Endothelial cell of umbilical vein (primary cell): ENCODE measurements at regions not wholly inside any gene's neighbourhood (a gene's known extent, or its start where the extent isn't known, plus 50 kb on each side); places are given as distances from the start of the nearest gene placed in this dataset.

Source experiments
- BruUV-seq: library from RNA; stranded (reverse); fragments of 400-500 nt; replicated peaks from 2 replicates; lab custom pipeline; 2021; lab: Mats Ljungman, UMichigan
- CTCF ChIA-PET: fragments of 300-600, 350-600 bp; sonication (Branson Sonifier 250); formaldehyde crosslinking; loops from one replicate; lab custom pipeline; 2021; ENCODE audit warnings: antibody characterized with exemption, inconsistent platforms; lab: Charles Lee
- POLR2A ChIA-PET: fragments of 300-600, 350-600 bp; sonication (Branson Sonifier 250); formaldehyde crosslinking; loops from one replicate; lab custom pipeline; 2021; ENCODE audit warnings: antibody characterized with exemption, inconsistent platforms; lab: Charles Lee
- DNase-seq: peaks from one replicate; pipeline ENCODE4 v3.0.0-alpha.2; 2011; ENCODE audit warnings: low read depth, low spot score
- FAIRE-seq: peaks from 2 replicates; lab custom pipeline; 2011; peaks lifted over from hg19 to GRCh38; lab: Jason Lieb, UNC
- H2AFZ ChIP-seq: 2 replicates; pipeline ENCODE4 v1.6.0; 2012; ENCODE audit warnings: low read depth, low read length, control low read depth, inconsistent platforms
- H3K27ac ChIP-seq: 2 replicates; pipeline ENCODE4 v1.5.1; 2011; ENCODE audit warnings: low read depth, mild to moderate bottlenecking, control low read depth, low read length, moderate library complexity; ENCODE audit not compliant: insufficient read depth
- H3K27me3 ChIP-seq, 2 experiments: 2 replicates each; pipeline versions ENCODE4 v1.6.0 to v1.6.1; 2011; ENCODE audit warnings: low read length in 2 of 2, mixed read lengths in 1 of 2; ENCODE audit not compliant: control insufficient read depth in 2 of 2, insufficient read depth in 2 of 2
- H3K36me3 ChIP-seq, 2 experiments: 2 replicates in 1 of 2; 3 replicates in 1 of 2; pipeline ENCODE4 v1.5.1; 2011; ENCODE audit warnings: low read length in 2 of 2, mild to moderate bottlenecking in 1 of 2, moderate library complexity in 1 of 2; ENCODE audit not compliant: control insufficient read depth in 2 of 2, insufficient read depth in 2 of 2; ENCODE audit errors: extremely low read depth in 1 of 2
- H3K4me1 ChIP-seq: 3 replicates; pipeline ENCODE4 v1.5.1; 2011; ENCODE audit warnings: mild to moderate bottlenecking, low read length; ENCODE audit not compliant: control insufficient read depth, insufficient read depth; ENCODE audit errors: extremely low read depth
- H3K4me2 ChIP-seq: 2 replicates; pipeline ENCODE4 v1.6.1; 2011; ENCODE audit warnings: low read length, control low read depth, mixed read lengths; ENCODE audit not compliant: insufficient read depth
- H3K4me3 ChIP-seq, 3 experiments: fragments of 200-600 bp in 1 of 3; sonication (generic), shearing (Covaris generic) in 1 of 3; replicated peaks in 1 of 3; 2 replicates each; pipeline ENCODE4 v1.5.1; 2011 to 2016; ENCODE audit warnings: control low read depth in 3 of 3, low read length in 3 of 3, mild to moderate bottlenecking in 2 of 3, inconsistent platforms in 1 of 3, low read depth in 1 of 3, moderate library complexity in 1 of 3; ENCODE audit not compliant: insufficient read depth in 1 of 3
- H3K79me2 ChIP-seq: 2 replicates; pipeline ENCODE4 v1.6.0; 2012; ENCODE audit warnings: low read length, inconsistent platforms; ENCODE audit not compliant: control insufficient read depth, insufficient read depth
- H3K9ac ChIP-seq: replicated peaks from 2 replicates; pipeline ENCODE3; 2011; ENCODE audit warnings: low read length, control low read depth; ENCODE audit not compliant: insufficient read depth; ENCODE audit errors: extremely low read depth
- H3K9me1 ChIP-seq: replicated peaks from 3 replicates; pipeline ENCODE4 v1.6.0; 2011; ENCODE audit warnings: mild to moderate bottlenecking, low read length; ENCODE audit not compliant: control insufficient read depth, insufficient read depth; ENCODE audit errors: extremely low read depth
- H3K9me3 ChIP-seq: replicated peaks from 2 replicates; pipeline ENCODE4 v1.5.1; 2012; ENCODE audit warnings: low read length, inconsistent platforms; ENCODE audit not compliant: control insufficient read depth, insufficient read depth
- H4K20me1 ChIP-seq: replicated peaks from 2 replicates; pipeline ENCODE3; 2011; ENCODE audit warnings: mild to moderate bottlenecking, low read length; ENCODE audit not compliant: control insufficient read depth, insufficient read depth; ENCODE audit errors: extremely low read depth
- EZH2 ChIP-seq: IDR thresholded peaks from 2 replicates; pipeline ENCODE4 v1.6.1; 2012; ENCODE audit warnings: borderline replicate concordance, low read depth, mild to moderate bottlenecking, moderate library complexity, low read length, inconsistent platforms; ENCODE audit not compliant: severe bottlenecking
- FOS ChIP-seq: IDR thresholded peaks from 2 replicates; pipeline ENCODE4 v1.6.1; 2011; ENCODE audit warnings: mild to moderate bottlenecking, low read length, moderate library complexity, borderline replicate concordance; ENCODE audit not compliant: insufficient read depth
- GATA2 ChIP-seq: IDR thresholded peaks from 2 replicates; pipeline ENCODE4 v1.7.0; 2011; ENCODE audit warnings: low read depth, mild to moderate bottlenecking, moderate library complexity, mixed read lengths, low read length; ENCODE audit not compliant: insufficient read length, insufficient read depth
- JUN ChIP-seq: IDR thresholded peaks from 2 replicates; pipeline ENCODE4 v1.6.1; 2011; ENCODE audit warnings: borderline replicate concordance, low read depth; ENCODE audit not compliant: insufficient read length, insufficient read depth
- MAX ChIP-seq: IDR thresholded peaks from 2 replicates; pipeline ENCODE4 v1.6.1; 2011; ENCODE audit not compliant: insufficient read depth, insufficient read length
- MYC ChIP-seq: IDR thresholded peaks from one replicate; pipeline ENCODE4 v1.6.1; 2011; ENCODE audit warnings: mild to moderate bottlenecking, low read depth, low read length
- POLR2A ChIP-seq: IDR thresholded peaks from 2 replicates; pipeline ENCODE4 v1.6.1; 2012; ENCODE audit warnings: low read depth, mild to moderate bottlenecking, control low read depth, low read length
- POLR2AphosphoS5 ChIP-seq: IDR thresholded peaks from 2 replicates; pipeline ENCODE4 v1.6.1; 2012; ENCODE audit warnings: low read depth, mild to moderate bottlenecking, control low read depth, low read length, moderate library complexity; ENCODE audit not compliant: insufficient read depth
- dilution Hi-C: fragments of 300-500 bp; cut with MboI; formaldehyde crosslinking; loops from one replicate; pipeline ENCODE4 v1.15.0; 2019; ENCODE audit warnings: low sequenced_read_pairs; ENCODE audit not compliant: extremely low pct_ligation_motif_present
- intact Hi-C: fragments of 100-400 bp; cut with micrococcal nuclease; formaldehyde crosslinking; loops from one replicate; pipeline ENCODE4 v1.10.0; 2022
- TF ChIP-seq, protein P1 (sequence below), 2 donors: IDR thresholded peaks; 1 replicate in 1 of 2; 2 replicates in 1 of 2; pipeline ENCODE4 v1.5.1; 2011; ENCODE audit warnings: low read length in 2 of 2, mild to moderate bottlenecking in 2 of 2, moderate library complexity in 2 of 2, control low read depth in 1 of 2, inconsistent platforms in 1 of 2, low read depth in 1 of 2; ENCODE audit not compliant: insufficient read depth in 1 of 2; ENCODE audit errors: extremely low read depth in 1 of 2

DNA sequence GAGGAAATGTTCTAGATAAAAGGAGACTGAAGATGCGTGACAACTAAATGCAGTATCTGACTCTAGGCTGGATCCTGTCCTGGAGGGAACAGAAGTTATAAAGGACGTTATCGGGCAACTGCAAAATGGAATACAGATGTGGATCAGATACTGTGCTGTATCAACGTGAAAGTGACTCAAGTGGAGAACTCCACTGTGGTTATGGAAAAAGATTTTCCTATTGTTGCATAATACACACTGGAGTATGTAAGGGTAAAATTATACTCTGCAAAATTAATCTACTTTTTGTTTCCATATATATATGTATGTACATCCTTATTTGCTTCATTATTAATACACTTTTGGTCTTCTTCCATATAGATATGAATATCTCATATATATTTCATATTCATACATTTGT is 654.0 kb downstream of the QKI start:
- H3K27me3 ChIP-seq = no peaks in the 10 kb centered on the region
- FAIRE-seq (no peak), DNase-seq (no peak)
- H3K4me1 ChIP-seq = no peaks in the 10 kb centered on the region
- H3K4me3 ChIP-seq = no peak overlapping the region
- CTCF ChIA-PET = interaction anchor here (1.5 kb wide), 1 partner anchor 41 kb away, joined by 5 read pairs; no protein-coding TSS in a partner anchor
- no peak overlapping the region for H3K27ac ChIP-seq
- no peaks in the 10 kb centered on the region for H3K9me3 ChIP-seq
- no peaks in the 10 kb centered on the region for H3K36me3 ChIP-seq
- no peak overlapping the region for H3K9ac ChIP-seq
- dilution Hi-C loops (no loop called here), intact Hi-C loops (no loop called here)
- H3K9me1 ChIP-seq = no peaks in the 10 kb centered on the region
- no peak overlapping the region for H2AFZ ChIP-seq
- H3K79me2 ChIP-seq = no peaks in the 10 kb centered on the region
- no peak overlapping the region for H3K4me2 ChIP-seq
- H4K20me1 ChIP-seq = no peaks in the 10 kb centered on the region
- BruUV-seq = no TSS peak
- no peak for TF ChIP-seq MYC
- no peak for TF ChIP-seq GATA2
- TF ChIP-seq POLR2AphosphoS5 = no peak
- no peak for TF ChIP-seq JUN
- TF ChIP-seq POLR2A = no peak
- TF ChIP-seq FOS = no peak
- TF ChIP-seq MAX = no peak
- TF ChIP-seq, protein P1, sequence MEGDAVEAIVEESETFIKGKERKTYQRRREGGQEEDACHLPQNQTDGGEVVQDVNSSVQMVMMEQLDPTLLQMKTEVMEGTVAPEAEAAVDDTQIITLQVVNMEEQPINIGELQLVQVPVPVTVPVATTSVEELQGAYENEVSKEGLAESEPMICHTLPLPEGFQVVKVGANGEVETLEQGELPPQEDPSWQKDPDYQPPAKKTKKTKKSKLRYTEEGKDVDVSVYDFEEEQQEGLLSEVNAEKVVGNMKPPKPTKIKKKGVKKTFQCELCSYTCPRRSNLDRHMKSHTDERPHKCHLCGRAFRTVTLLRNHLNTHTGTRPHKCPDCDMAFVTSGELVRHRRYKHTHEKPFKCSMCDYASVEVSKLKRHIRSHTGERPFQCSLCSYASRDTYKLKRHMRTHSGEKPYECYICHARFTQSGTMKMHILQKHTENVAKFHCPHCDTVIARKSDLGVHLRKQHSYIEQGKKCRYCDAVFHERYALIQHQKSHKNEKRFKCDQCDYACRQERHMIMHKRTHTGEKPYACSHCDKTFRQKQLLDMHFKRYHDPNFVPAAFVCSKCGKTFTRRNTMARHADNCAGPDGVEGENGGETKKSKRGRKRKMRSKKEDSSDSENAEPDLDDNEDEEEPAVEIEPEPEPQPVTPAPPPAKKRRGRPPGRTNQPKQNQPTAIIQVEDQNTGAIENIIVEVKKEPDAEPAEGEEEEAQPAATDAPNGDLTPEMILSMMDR (IDR thresholded peaks at IDR 0.05; ENCODE audit: extremely low read depth in 1 of 2, insufficient read depth in 1 of 2, low read depth in 1 of 2, low read length in 2 of 2) = no peak
- no peak for TF ChIP-seq EZH2
- POLR2A ChIA-PET = no interaction called here
